ENCODE measurements at regions not wholly inside any gene's neighbourhood (a gene's known extent, or its start where the extent isn't known, plus 50 kb on each side); places are given as distances from the start of the nearest gene placed in this dataset.

GRCh38 chr7:11952972-11953371 lies 121.0 kb upstream of the THSD7A start:
- no peak overlapping the region for H3K4me3 ChIP-seq (ENCODE audit: low read depth, low read length)
- no peak for DNase-seq (ENCODE audit: low read depth)
- TF ChIP-seq, protein P1, sequence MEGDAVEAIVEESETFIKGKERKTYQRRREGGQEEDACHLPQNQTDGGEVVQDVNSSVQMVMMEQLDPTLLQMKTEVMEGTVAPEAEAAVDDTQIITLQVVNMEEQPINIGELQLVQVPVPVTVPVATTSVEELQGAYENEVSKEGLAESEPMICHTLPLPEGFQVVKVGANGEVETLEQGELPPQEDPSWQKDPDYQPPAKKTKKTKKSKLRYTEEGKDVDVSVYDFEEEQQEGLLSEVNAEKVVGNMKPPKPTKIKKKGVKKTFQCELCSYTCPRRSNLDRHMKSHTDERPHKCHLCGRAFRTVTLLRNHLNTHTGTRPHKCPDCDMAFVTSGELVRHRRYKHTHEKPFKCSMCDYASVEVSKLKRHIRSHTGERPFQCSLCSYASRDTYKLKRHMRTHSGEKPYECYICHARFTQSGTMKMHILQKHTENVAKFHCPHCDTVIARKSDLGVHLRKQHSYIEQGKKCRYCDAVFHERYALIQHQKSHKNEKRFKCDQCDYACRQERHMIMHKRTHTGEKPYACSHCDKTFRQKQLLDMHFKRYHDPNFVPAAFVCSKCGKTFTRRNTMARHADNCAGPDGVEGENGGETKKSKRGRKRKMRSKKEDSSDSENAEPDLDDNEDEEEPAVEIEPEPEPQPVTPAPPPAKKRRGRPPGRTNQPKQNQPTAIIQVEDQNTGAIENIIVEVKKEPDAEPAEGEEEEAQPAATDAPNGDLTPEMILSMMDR (conservative IDR thresholded peaks at IDR 0.05; ENCODE audit: low read depth, low read length), result no peak

DNA sequence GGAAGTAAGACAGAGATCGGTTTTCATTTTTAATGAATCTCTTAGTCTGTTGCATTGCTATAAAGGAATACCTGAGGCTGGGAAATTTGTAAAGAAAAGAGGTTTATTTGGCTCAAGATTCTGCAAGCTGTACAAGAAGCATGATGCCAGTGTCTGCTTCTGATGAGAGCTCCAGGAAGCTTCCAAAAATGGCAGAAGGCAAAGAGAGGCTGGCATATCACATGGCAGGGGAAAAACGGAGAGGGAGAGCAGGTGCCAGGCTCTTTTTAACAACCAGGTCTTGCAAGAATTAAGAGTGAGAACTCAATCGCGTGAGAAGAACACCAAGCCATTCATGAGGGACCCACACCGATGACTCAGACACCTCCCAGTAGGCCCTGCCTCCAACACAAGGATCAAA lies 125.0 kb upstream of the THSD7A start:
- TF ChIP-seq, protein P1 (conservative IDR thresholded peaks at IDR 0.05; ENCODE audit: low read depth, low read length), result no peak
- no peak overlapping the region for H3K4me3 ChIP-seq (ENCODE audit: low read depth, low read length)

GRCh38 chr7:11957956-11958355 lies 126.0 kb upstream of the THSD7A start:
- no peak overlapping the region for H3K4me3 ChIP-seq (ENCODE audit: low read depth, low read length)
- no peak for DNase-seq (ENCODE audit: low read depth)
- TF ChIP-seq, protein P1 (conservative IDR thresholded peaks at IDR 0.05; ENCODE audit: low read depth, low read length), result no peak

More for the DNA sequence above, 125.0 kb upstream of the THSD7A start:
- DNase-seq (ENCODE audit: low read depth), result no peak

DNA sequence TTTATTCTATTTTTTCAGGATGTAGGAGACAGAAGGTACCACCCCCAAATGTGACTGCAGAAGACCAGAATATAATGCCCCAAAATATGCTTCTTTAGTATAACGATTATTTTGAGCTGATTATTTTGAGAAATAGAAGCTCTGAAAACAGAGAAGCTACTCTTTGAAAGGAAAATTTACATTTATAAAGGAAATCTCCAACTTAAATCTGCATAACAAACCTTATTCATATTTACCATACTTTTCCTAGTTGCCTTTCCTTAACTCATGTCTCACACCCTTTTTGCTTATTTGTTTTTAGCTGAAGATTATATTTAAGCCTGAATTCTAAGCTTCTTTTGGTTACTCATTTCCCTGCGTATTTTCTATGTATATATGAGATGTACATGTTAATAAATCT lies 127.1 kb upstream of the THSD7A start:
- TF ChIP-seq, protein P1 (conservative IDR thresholded peaks at IDR 0.05; ENCODE audit: low read depth, low read length), result no peak
- no peak for DNase-seq (ENCODE audit: low read depth)
- no peak overlapping the region for H3K4me3 ChIP-seq (ENCODE audit: low read depth, low read length)

DNA sequence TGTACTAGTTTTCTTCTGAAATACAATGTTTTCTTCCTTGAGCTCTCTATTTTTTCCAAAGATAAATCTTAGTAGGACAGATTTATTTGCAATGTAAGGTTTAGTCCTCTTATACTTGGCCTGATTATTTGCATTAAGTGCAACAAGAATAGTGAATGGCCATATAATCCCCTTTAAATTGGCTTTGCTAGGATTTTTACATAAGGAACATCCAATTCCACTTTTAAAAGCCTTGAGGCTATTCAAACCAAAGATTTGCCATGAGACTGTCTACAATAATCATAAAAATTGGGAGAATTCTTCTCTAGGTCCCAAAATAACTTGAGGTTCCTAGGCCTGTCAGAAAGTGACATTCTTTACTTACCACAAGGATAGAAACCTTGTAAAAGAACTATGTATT lies 128.6 kb upstream of the THSD7A start:
- no peak overlapping the region for H3K4me3 ChIP-seq (ENCODE audit: low read depth, low read length)
- DNase-seq (ENCODE audit: low read depth), result no peak
- TF ChIP-seq, protein P1 (conservative IDR thresholded peaks at IDR 0.05; ENCODE audit: low read depth, low read length), result no peak

- H3K4me3 ChIP-seq (ENCODE audit: low read depth, low read length), result no peak overlapping the region
- TF ChIP-seq, protein P1 (conservative IDR thresholded peaks at IDR 0.05; ENCODE audit: low read depth, low read length), result peak; percentile 6
These were observed 137.6 kb upstream of the THSD7A start for GRCh38 chr7:11969643-11970042.

GRCh38 chr7:11970132-11970531 lies 138.1 kb upstream of the THSD7A start:
- DNase-seq (ENCODE audit: low read depth), result no peak
- no peak overlapping the region for H3K4me3 ChIP-seq (ENCODE audit: low read depth, low read length)
- TF ChIP-seq, protein P1 (conservative IDR thresholded peaks at IDR 0.05; ENCODE audit: low read depth, low read length), result no peak

More at GRCh38 chr7:11969643-11970042, 137.6 kb upstream of the THSD7A start:
- no peak for DNase-seq (ENCODE audit: low read depth)

Measured in epithelial cell of proximal tubule (primary cell).